ENCODE measurements at regions not wholly inside any gene's neighbourhood (a gene's known extent, or its start where the extent isn't known, plus 50 kb on each side); places are given as distances from the start of the nearest gene placed in this dataset.

- Histone ChIP-seq H3K36me3 (no peaks in the 10 kb centered on the region), H3K27ac (no peak overlapping the region), H3K4me3 (no peak overlapping the region), H3K4me1 (no peaks in the 10 kb centered on the region), H3K9me3 (no peaks in the 10 kb centered on the region), H3K27me3 (no peaks in the 10 kb centered on the region)
- no peak for DNase-seq (ENCODE audit: low spot score in 2 of 2)
- no peak for TF ChIP-seq CTCF (IDR thresholded peaks at IDR 0.05)
- intact Hi-C loops (cut with DNase I): no loop called here
These were observed 1378.1 kb downstream of the EFNA5 start for GRCh38 chr5:106292654-106293053.

- TF ChIP-seq CTCF (IDR thresholded peaks at IDR 0.05): no peak
- no peak overlapping the region for H3K27ac ChIP-seq
- DNase-seq (ENCODE audit: low spot score in 2 of 2): no peak
- no peaks in the 10 kb centered on the region for H3K4me1 ChIP-seq
- no peaks in the 10 kb centered on the region for H3K36me3 ChIP-seq
- H3K9me3 ChIP-seq: no peaks in the 10 kb centered on the region
- intact Hi-C loops (cut with DNase I): no loop called here
- H3K27me3 ChIP-seq: no peaks in the 10 kb centered on the region
- H3K4me3 ChIP-seq: no peak overlapping the region
These were observed 1379.9 kb downstream of the EFNA5 start for GRCh38 chr5:106290841-106291240.

GRCh38 chr5:106288979-106289378, 1381.8 kb downstream of the EFNA5 start:
- Histone ChIP-seq H3K4me3 (no peak overlapping the region), H3K27me3 (no peaks in the 10 kb centered on the region), H3K9me3 (no peaks in the 10 kb centered on the region), H3K27ac (no peak overlapping the region), H3K36me3 (no peaks in the 10 kb centered on the region), H3K4me1 (no peaks in the 10 kb centered on the region)
- intact Hi-C loops (cut with DNase I): no loop called here
- DNase-seq (ENCODE audit: low spot score in 2 of 2): no peak
- TF ChIP-seq CTCF (IDR thresholded peaks at IDR 0.05): no peak

GRCh38 chr5:106277540-106278096, 1393.1 kb downstream of the EFNA5 start:
- H3K27me3 ChIP-seq: no peaks in the 10 kb centered on the region
- no peaks in the 10 kb centered on the region for H3K9me3 ChIP-seq
- DNase-seq (ENCODE audit: low spot score in 2 of 2): no peak
- H3K27ac ChIP-seq: no peak overlapping the region
- H3K4me3 ChIP-seq: no peak overlapping the region
- intact Hi-C loops (cut with DNase I): no loop called here
- no peaks in the 10 kb centered on the region for H3K4me1 ChIP-seq
- H3K36me3 ChIP-seq: no peaks in the 10 kb centered on the region
- TF ChIP-seq CTCF (IDR thresholded peaks at IDR 0.05): no peak

- no peaks in the 10 kb centered on the region for H3K4me1 ChIP-seq
- H3K9me3 ChIP-seq: no peaks in the 10 kb centered on the region
- TF ChIP-seq CTCF (IDR thresholded peaks at IDR 0.05): peak in 1 of 3 experiments; percentile 8
- H3K4me3 ChIP-seq: no peak overlapping the region
- DNase-seq (ENCODE audit: low spot score in 2 of 2): no peak
- no peak overlapping the region for H3K27ac ChIP-seq
- H3K27me3 ChIP-seq: no peaks in the 10 kb centered on the region
- no peaks in the 10 kb centered on the region for H3K36me3 ChIP-seq
- intact Hi-C loops (cut with DNase I): no loop called here
These were observed 1401.4 kb downstream of the EFNA5 start for GRCh38 chr5:106269252-106269843.

GRCh38 chr5:106267256-106267655, 1403.5 kb downstream of the EFNA5 start:
- TF ChIP-seq CTCF (IDR thresholded peaks at IDR 0.05): no peak
- H3K4me3 ChIP-seq: no peak overlapping the region
- no peaks in the 10 kb centered on the region for H3K4me1 ChIP-seq
- no peaks in the 10 kb centered on the region for H3K27me3 ChIP-seq
- H3K27ac ChIP-seq: no peak overlapping the region
- DNase-seq (ENCODE audit: low spot score in 2 of 2): no peak
- H3K9me3 ChIP-seq: no peaks in the 10 kb centered on the region
- intact Hi-C loops (cut with DNase I): no loop called here
- no peaks in the 10 kb centered on the region for H3K36me3 ChIP-seq

All from ascending aorta (tissue), 2 donors.